Choroid plexus epithelial cell (primary cell): ENCODE measurements at regions not wholly inside any gene's neighbourhood (a gene's known extent, or its start where the extent isn't known, plus 50 kb on each side); places are given as distances from the start of the nearest gene placed in this dataset.

Experiments
- DNase-seq: peaks from one replicate; pipeline ENCODE4 v3.0.0-alpha.2; 2010; ENCODE audit warnings: low read depth
- H3K4me3 ChIP-seq: 2 replicates; pipeline ENCODE4 v1.5.1; 2011; ENCODE audit warnings: low read depth, mild to moderate bottlenecking, control low read depth, low read length, moderate library complexity
- CTCF ChIP-seq: conservative IDR thresholded peaks from 2 replicates; pipeline ENCODE4 v1.5.1; 2011; ENCODE audit warnings: low read depth, mild to moderate bottlenecking, control low read depth, inconsistent platforms, low read length, moderate library complexity

DNA sequence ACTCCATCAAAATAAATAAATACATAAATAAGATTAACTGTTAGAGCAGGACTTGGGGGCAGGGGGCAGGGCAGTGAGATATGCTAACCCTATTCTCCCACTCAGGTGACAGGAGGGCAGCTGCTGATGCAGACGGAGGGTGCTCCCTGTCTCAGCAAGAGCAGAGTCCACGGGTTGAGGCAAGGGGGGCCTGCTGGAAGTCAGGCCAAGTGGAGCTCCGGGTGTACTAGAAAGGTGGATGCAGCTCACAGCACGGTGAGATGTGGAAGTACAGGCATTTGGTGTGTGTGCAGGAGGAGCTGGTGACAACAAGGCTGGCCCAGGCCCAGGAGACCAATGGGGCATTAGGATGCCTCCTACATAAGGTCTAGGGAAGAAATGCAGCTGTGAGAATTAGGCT, 467.3 kb upstream of the B3GAT1 start:
- no peak overlapping the region for H3K4me3 ChIP-seq
- no peak for DNase-seq
- TF ChIP-seq CTCF: no peak

DNA sequence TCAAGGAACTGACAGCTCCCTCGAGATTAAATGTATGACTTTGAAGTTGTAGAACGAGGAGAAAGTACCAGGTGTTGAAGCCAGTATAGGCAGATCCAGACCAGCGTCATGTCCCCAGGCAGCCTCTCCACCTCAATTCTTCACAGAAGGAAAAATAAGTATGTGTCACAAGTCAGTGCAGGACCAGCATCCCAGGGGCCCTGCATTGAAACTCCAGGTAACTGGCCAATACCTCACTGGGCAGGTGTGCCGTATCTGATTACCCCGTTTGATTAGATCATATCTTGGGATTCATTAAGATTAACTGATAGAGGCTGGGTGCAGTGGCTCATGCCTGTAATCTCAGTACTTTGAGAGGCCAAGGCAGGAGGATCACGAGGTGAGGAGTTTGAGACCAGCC, 466.7 kb upstream of the B3GAT1 start:
- no peak for DNase-seq
- H3K4me3 ChIP-seq: no peak overlapping the region
- TF ChIP-seq CTCF: no peak

- H3K4me3 ChIP-seq: no peak overlapping the region
- no peak for TF ChIP-seq CTCF
- DNase-seq: no peak
Measured at GRCh38 chr11:134876226-134876625, 464.2 kb upstream of the B3GAT1 start.

- H3K4me3 ChIP-seq: no peak overlapping the region
- no peak for DNase-seq
- TF ChIP-seq CTCF: no peak
Measured at GRCh38 chr11:134866981-134867675, 455.1 kb upstream of the B3GAT1 start.

- no peak overlapping the region for H3K4me3 ChIP-seq
- TF ChIP-seq CTCF: no peak
- no peak for DNase-seq
Measured at GRCh38 chr11:134866215-134866614, 454.2 kb upstream of the B3GAT1 start.

DNA sequence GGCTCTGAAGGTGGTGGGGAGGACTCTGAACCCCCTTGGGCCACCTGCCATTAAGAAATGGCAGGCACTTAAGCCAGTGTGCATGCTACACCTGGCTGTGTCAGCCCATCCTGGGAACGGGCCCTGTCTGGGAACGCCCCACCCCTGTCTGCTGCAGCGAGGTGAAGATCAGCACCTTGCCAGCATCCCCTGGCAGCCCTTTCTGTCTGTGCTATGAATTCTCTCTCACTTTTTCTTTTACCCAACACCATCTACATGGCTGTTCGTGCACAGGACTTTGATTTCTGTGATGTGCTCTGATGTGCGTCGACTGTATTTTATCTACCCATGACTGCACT, 452.9 kb upstream of the B3GAT1 start:
- no peak for TF ChIP-seq CTCF
- no peak for DNase-seq
- H3K4me3 ChIP-seq: no peak overlapping the region

- no peak for DNase-seq
- no peak overlapping the region for H3K4me3 ChIP-seq
- no peak for TF ChIP-seq CTCF
Measured at GRCh38 chr11:134864233-134864967, 452.4 kb upstream of the B3GAT1 start.
